ENCODE measurements at regions not wholly inside any gene's neighbourhood (a gene's known extent, or its start where the extent isn't known, plus 50 kb on each side); places are given as distances from the start of the nearest gene placed in this dataset.
"Not testable (repeated sequence)": the region's sequence is repeated elsewhere in the genome, so short reads cannot be mapped to it uniquely, and the experiment has no call there.

DNA sequence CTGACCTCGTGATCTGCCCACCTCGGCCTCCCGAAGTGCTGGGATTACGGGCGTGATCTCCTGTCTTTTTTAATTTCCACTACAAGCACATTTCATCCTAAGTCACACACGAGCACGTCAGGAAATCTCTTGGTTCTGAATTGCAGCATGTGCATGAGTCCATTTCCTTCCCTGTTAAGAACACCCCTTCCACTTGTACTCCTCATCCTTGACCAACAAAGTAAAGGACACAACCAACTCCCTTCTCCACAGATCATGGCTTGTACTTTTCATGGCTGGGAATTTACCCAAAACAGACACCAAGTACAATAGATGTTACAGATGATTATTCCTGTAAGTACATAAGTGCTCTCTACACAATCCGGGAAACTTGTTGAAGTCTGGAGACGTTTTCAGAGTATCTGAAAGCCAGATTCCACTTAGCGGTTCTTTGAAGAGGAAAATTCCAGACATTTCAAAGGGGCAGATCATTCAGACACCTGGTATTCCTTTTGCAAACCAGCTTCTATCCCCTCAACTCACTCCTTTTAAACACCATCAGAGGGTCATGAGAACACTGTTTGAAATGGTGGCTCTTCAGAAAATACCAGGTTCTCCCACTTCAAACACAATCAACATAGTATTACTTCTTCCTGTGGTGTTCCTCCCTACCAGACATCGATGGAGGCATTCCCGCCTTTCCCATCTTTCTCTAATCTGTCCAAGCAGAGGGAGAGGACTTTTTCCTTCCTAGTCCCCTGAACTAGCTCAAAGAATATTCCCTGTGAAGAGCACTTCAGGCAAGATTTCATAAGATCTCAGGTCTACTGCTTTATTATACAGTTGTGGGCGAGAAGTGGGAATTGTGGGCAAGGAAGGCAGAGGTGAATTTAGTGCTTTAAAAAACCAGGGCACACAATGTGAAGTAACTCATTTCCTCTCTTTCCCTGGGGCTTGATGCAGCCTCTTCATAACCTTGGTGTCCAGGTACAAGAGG lies 80.1 kb upstream of the TSC22D2 start:
- FAIRE-seq, result no peak

DNA sequence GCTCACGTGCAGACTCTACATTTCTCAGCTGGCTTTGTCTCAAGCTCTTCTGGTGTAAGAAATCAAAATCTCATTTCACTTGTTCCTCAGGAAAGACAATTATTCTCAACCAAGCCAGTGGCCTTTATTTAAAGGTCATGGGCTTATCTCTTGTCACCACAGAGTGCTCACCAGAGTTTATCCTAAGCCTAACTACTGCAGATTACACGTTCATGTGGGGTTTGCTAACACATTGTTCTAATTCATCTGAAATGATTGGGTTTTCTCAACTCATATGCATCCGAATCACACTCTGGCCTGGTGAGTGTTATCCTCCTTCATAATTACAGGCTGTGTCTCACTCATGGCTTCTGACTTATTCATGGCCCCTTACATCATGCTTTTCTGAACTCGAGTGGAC lies 83.3 kb upstream of the TSC22D2 start:
- no peak for FAIRE-seq

DNA sequence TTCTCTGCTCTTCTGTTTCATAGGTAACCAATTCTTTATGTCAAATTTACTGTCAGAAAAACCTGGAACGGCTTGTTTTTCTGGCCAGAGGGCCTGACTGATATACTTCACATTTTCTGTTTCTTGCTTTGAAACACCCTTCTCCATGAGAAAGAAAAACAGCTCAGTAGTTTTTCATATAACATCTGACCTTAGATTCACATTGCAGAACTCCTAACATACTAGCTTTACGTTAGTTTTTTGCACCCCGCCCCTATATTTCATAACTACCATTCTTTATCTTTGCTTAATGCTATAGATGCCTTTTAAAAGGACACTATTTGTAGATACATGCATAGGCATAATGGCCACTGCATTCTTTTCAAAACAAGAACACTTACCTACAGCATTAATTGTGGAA lies 83.9 kb upstream of the TSC22D2 start:
- FAIRE-seq, result no peak

DNA sequence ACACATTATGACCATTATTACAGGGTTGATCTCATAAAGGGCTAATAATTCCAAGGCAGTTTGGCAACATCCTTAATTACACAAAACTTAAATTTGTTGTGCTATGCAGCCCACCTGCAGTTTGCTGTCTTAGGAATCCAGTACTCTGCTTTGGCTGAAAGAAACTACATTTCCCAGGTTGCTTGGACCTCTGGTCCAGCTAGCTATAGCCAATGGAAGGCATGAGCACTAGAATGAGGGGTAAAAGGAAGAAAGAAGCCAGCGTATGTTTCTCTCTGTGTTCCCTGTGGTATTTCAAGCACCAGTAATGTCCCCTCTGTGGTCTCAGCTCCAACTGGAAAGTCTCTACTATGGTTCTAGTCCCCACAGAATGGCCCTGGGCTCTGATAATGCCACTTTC lies 84.3 kb upstream of the TSC22D2 start:
- no peak for FAIRE-seq

DNA sequence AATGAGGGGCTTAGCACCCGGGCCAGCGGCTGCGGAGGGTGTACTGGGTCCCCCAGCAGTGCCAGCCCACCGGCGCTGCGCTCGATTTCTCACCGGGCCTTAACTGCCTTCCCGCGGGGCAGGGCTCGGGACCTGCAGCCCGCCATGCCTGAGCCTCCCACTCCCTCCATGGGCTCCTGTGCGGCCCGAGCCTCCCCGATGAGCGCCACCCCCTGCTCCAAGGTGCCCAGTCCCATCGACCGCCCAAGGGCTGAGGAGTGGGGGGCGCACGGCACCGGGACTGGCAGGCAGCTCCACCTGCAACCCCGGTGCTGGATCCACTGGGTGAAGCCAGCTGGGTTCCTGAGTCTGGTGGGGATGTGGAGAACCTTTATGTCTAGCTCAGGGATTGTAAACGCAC lies 85.0 kb upstream of the TSC22D2 start:
- FAIRE-seq, result not testable (repeated sequence)

DNA sequence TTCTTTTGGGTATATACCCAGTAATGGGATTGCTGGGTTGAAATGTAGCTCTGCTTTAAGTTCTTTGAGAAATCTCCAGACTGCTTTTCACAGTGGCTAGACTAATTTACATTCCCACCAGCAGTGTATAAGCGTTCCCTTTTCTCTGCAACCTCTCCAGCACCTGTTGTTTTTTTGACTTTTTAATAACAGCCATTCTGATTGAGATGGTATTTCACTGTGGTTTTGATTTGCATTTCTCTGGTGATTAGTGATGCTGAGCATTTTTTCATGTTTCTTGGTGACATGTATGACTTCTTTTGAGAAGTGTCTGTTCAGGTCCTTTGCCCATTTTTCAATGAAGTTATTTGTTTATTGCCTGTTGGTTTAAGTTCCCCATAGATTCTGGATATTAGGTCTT lies 87.1 kb upstream of the TSC22D2 start:
- FAIRE-seq, result not testable (repeated sequence)

DNA sequence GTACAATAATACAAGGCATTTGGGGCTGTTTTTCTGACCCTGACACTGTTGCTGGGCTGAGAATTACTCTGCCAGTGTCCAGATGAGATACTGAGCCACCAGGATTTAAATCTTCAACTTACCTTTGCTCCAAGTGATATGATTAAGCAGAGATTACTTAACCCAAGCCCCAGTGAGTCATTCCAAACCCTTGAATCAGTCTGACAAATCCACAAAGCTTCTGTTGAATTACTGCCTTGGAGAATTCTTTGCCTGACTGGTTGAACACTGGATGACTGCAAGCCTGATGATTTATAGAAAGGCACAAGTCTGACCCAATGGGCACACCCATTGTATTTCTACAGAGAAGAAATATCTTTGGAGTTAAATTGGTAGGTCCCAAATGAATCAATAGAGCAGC lies 88.2 kb upstream of the TSC22D2 start:
- FAIRE-seq, result no peak

DNA sequence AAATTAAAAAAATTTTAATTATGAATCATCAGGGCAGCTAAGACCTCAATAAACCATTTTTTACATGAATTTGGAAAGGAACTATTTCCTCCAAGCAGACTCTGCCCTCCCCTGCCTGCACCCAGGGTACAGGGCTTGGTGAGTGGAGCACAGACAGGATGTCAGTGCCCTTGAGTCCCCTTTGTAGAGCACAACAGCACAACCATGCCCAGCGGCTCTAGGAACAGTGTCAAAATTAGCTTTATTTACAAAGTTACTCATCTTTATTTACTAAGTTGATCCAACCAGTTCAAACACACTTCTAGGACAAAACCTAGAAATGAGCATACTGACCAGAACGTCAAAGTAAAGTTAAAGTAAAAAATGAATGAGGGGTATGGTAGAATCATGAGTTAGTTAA lies 90.6 kb upstream of the TSC22D2 start:
- FAIRE-seq, result no peak

DNA sequence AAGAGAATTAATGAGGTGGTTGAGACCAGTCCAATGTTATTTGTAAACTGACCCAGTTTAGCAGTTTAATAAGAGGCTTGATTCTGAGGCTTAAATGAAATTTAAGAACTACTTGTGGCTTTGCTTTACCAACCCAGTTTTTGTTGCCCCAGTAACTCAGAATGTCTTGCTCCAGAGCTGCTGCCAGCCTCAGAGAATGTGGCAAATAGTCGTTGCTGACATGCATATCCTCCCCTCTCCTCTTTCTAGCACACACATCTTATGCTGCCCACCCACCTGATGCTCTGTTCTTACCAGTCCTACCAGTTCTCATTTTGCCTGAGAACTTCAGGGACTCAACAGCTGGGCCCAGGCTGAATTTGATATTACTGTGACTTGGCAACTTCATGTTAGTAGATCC lies 92.4 kb upstream of the TSC22D2 start:
- no peak for FAIRE-seq

DNA sequence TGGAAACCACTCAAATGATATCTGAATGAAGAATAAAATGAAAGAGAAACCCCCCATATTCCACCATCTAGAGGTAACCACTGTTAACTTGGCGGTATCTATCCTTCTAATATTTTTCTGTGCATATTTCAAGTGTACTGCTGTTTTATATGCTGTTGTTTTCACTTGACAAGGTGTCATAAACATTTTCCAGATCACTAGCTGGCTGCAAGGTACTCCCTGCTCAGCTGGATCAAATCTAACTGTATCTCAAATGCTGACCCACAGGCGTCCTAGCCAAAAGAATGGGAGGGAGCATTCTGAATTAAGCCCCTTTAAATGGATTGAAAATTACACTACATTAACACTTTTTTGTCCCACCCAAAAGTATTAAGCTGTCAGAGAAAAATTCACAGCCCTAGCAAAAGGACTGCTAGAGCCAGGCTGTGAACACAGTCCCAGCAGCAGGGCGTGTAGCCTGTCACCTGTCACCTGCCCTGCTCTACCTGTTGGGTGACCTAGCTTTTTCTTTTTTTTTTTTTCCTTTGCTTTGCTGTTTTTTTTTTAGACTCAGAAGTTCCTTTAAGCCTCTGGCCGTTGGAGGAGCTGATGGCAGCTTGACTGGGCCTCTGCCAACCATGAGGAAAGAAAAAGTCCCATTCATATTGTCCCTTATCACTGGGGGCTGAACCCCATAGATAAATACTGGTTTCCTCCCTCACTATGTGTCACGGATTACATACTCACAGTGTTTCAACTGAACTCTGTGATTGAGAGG lies 93.7 kb upstream of the TSC22D2 start:
- FAIRE-seq, result no peak

DNA sequence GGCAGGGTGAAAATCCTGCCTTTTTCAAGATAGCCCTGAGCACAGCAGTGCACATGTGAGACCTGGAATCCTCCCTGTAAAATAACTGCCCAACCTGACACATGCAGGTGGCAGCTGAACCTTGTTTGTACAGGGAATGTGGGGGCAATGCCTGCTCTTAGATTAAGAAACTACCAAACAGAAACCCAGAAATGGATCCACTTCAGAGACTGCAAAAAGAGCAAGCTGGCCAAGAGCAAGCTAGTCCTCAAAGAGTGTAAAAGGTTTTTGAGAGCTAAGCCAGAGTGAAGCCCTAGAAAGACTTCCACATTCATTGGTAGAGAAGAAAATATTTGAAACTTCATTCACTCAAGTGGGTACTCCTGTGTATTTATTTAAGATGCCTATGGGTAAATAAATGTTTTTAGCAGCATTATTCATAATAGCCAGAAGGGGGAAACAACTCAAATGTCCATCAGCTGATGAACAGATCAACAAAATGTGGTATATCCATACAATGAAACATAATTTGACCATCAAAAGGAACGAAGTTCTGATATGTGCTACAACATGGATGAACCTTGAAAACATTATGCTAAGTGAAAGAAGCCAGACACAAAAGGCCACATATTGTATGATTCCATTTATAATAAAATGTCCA lies 96.0 kb upstream of the TSC22D2 start:
- no peak for FAIRE-seq

DNA sequence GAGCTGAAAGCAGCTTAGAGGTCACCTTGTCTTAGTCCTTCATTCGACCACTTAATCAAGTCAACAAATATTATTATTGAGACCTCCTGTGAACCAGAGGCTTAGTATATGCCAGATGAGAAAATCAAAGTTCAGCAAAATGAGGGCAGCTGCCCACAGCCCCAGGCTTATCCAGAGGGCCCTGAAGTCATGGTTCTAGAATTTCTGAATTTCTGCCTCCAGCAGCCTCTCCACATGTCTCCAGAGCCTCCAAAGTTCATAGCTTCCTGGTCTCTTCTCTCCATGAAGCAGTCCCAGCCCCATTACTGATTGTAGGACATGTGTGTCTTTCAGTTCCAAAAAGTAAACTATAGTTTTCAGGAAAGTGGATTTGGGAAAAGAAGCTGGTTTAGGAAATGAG lies 96.9 kb upstream of the TSC22D2 start:
- FAIRE-seq, result no peak

DNA sequence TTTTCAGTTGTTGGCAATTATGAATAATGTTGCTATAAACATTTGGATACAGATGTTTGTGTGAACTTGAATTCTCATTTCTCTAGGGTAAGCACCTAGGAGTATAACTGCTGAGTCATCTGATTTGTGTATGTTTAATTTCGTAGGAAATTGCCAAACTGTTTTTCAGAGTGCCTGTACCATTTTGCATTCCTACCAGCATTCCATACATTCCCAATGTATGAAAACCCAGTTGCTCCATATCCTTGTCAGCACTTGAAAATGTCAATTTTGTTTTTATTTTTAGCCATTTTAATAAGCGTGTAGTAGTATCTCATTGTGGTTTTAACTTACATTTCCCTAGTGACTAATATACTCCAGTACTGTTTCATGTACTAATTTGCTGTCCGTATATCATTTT lies 98.5 kb upstream of the TSC22D2 start:
- no peak for FAIRE-seq

DNA sequence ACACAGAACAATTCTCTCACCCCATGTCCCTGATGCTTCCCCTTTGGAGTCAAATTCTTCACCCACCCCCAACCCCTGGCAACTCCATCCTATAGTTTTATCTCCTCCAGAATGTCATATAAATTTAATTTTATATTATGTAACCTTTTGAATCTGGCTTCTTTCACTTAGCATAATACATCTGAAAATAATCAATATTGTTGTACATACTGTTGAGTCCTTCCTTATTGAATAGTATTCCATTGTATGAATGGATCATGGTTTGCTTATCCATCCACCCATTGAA lies 98.9 kb upstream of the TSC22D2 start:
- no peak for FAIRE-seq

DNA sequence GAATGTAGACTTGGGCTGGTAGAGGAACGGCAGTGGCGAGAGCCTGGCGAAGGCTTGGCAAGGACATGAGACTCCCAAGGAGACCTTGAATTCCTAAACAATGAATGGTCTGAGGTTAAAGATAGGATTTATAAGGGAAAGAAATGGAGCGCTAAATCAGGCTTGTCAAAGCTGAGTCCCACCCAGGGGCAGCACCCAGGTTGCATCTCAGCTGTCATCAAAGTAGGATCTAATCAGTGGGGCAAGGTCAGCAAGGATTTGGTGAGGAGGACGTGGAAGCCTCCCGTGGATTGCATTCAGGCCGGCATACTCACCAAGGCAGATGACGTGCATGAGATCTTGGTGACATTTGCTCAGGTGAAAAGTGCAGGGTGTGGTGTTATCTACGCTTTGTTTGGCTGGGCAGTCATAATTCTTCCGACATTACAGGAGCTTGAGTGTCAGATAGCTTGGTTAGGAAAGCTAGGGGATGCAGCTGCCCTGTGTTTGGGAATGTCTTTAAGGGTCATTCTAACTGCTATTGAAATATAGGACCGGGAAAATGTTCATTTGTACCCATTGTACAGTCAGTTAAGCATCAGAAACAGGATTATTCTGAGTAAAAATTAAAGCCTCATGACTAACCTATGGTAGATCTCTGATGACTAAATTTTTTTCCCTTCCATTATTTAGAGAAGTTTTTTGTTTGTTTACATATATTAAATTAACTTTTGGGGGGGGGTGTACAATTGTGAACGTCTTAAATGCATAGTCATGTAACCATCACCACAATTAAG lies 99.4 kb upstream of the TSC22D2 start:
- no peak for FAIRE-seq

DNA sequence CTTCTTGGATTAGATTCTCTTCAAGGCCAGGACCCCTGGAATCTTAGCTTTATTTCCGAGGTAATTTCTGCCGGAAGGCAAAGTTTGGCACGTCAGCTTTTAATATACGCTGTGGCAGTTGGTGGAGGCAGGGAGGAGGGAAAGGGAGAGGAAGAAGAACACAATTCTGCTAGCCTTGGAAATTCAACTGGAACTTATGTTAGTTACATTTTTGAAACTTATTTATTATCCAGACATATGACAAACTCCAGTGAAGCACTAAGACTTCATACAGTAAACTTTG lies 100.1 kb upstream of the TSC22D2 start:
- no peak for FAIRE-seq

DNA sequence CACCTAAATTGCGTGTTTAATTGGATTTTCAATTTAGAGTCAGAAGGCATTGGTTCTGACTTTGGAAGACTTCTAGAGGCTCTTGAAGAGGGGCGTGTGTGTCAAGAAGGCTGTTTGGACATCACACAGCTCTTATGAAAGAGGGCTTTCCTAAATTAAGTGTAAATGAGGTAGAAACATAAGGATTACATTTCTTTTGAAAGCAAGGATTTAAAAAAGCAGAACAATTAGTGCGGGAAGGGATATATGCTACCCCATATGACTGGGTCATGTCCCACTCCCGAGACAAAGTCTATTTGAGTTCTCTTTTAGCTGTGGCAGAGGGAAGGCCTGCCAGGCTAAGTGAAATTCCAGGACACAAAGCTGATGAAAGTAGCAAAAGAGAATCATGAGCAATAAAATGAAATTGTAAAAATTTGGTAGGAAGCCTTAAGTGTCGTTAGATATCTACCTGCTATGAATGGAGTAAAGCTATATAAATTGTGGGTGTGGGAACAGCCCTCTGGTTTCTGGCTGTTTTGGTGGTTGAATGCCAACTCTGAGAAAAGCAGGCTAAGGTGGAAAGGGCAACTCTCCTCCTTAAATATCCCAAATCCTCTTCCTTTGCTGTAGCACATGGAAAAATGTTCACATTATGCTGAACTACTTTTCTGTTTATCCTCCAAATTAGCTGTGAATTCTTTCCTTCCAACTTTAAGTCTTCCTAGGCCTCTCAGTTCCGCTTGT lies 100.6 kb upstream of the TSC22D2 start:
- no peak for FAIRE-seq

DNA sequence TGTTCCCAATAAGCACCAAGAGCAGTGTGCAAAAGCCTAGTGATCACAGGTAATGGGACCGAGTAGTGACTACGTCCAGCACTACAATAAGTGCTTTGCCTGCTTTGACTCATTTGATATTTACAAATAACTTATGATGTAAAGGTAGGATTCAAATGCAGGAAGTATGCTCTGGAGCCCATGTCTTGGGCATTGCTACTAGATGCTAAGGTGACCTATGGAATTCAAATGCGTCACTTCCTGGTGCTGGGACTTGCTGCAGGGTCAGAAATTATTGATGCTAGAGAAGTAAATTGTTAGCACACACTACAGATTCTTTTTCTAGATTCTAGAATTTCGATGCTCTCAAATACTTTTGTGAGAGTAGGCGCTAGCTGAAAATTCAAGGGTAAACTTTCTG lies 101.2 kb upstream of the TSC22D2 start:
- no peak for FAIRE-seq

DNA sequence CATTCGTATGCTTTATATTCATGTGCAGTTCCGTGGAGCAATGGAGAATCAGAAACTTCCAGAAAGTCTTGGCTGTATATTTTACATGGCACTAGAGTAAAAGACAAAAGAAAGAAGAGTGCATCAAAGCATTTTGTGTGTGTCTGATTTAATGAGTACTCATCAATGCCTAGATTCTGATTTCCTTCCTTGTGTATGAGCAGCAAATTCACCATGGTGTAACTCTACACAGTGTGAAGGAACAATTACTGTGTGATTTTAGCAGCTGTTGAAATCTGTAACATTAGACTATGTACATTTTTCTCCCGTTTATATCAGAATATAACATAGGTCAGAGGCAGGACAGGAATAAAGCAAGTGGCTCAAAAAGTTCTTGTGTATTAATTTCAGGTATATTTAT lies 102.0 kb upstream of the TSC22D2 start:
- no peak for FAIRE-seq

DNA sequence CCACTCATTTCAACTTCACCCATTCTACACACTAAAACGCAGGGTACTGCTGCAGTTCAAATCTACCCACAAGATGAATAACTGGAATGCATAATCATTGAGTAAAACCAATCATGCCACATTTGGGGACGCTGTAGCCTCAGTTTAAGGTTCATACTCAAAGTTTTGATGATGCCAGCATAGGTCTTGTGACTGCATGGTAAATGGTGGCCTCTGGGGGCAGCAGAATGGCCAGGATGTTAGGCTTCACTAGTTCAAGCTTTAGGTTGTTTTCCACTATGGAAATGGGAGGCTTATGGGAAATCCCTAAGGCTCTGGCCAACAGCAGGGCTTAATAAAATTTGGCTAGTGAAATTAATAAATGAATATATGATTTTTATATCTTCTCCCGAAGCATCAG lies 104.3 kb upstream of the TSC22D2 start:
- FAIRE-seq, result no peak

DNA sequence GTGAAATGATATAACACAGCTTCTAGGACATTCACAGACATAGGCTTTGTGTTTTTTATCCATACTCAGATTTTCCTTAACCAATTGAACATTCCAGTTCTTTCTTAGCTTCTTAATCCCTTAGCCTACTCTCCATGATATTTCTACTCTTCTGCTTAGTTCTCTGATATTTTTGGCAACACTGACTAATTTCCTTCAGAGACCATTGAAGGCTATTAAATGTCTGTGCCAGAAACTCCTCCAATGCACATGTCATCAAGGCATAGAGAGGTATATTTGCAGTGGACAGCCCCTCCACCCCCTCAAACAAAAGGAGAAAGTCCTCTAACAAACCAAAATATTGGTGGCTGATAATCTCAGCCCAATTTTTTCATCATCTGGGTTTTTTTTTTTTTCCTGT lies 105.9 kb upstream of the TSC22D2 start:
- no peak for FAIRE-seq

DNA sequence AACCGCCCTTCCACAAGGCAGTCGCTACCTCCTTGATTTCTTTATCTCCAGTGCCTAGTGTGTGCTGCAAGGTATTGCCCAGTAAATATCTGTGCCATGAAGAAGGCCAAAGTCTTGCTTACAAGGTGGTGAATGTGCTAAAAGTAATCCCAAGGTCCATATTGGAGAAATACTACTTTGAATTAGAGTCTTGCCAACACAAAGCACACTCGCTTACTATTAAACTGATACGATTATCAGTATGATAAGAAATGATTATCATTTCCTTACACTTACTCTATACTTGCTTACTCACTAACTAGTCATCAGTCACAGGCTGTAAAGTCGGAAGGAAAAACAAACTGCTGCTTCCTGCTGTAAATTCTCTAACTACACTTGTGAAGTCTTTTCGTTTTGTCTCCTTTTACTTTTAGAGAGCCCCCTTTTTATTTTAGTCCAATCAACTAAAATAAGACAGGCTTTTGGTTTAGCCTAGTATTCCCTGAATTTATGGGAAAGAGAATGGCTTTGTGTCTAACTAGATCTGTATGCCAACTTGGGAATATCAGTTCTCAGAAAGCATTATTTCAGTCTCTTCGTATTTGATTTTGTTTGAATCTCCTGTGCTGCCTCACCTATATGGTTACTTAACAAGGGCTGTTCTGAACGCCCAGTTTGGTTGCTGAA lies 107.1 kb upstream of the TSC22D2 start:
- FAIRE-seq, result no peak

All from A204.1 (cell line).